ENCODE measurements at regions not wholly inside any gene's neighbourhood (a gene's known extent, or its start where the extent isn't known, plus 50 kb on each side); places are given as distances from the start of the nearest gene placed in this dataset.

- Histone ChIP-seq H3K4me3 (ENCODE audit: low read depth in 1 of 2, low read length in 2 of 2) (no peak overlapping the region), H3K9me3 (ENCODE audit: low read length) (no peaks in the 10 kb centered on the region), H3K27me3 (ENCODE audit: control insufficient read depth in 1 of 2, insufficient read depth in 2 of 2, low read length in 2 of 2) (no peaks in the 10 kb centered on the region), H3K27ac (ENCODE audit: low read depth, low read length) (no peak overlapping the region), H3K36me3 (ENCODE audit: insufficient read depth, low read length) (no peaks in the 10 kb centered on the region), H3K9ac (ENCODE audit: low read length) (no peak overlapping the region), H3K4me1 (ENCODE audit: insufficient read depth, low read length) (no peaks in the 10 kb centered on the region)
Observed at GRCh38 chr1:14296795-14297194, 301.7 kb upstream of the KAZN start.

GRCh38 chr1:14297356-14297755 lies 301.1 kb upstream of the KAZN start:
- H3K4me3 ChIP-seq (ENCODE audit: low read depth in 1 of 2, low read length in 2 of 2), result no peak overlapping the region
- no peaks in the 10 kb centered on the region for H3K4me1 ChIP-seq (ENCODE audit: insufficient read depth, low read length)
- H3K9ac ChIP-seq (ENCODE audit: low read length), result no peak overlapping the region
- H3K36me3 ChIP-seq (ENCODE audit: insufficient read depth, low read length), result no peaks in the 10 kb centered on the region
- H3K27me3 ChIP-seq (ENCODE audit: control insufficient read depth in 1 of 2, insufficient read depth in 2 of 2, low read length in 2 of 2), result no peaks in the 10 kb centered on the region
- no peaks in the 10 kb centered on the region for H3K9me3 ChIP-seq (ENCODE audit: low read length)
- H3K27ac ChIP-seq (ENCODE audit: low read depth, low read length), result no peak overlapping the region

GRCh38 chr1:14298806-14299205 lies 299.7 kb upstream of the KAZN start:
- H3K9me3 ChIP-seq (ENCODE audit: low read length), result no peaks in the 10 kb centered on the region
- H3K4me1 ChIP-seq (ENCODE audit: insufficient read depth, low read length), result no peaks in the 10 kb centered on the region
- H3K27ac ChIP-seq (ENCODE audit: low read depth, low read length), result no peak overlapping the region

GRCh38 chr1:14300991-14301703 lies 297.3 kb upstream of the KAZN start:
- no peaks in the 10 kb centered on the region for H3K27me3 ChIP-seq (ENCODE audit: control insufficient read depth in 1 of 2, insufficient read depth in 2 of 2, low read length in 2 of 2)
- no peak overlapping the region for H3K27ac ChIP-seq (ENCODE audit: low read depth, low read length)
- peaks cover 14% of the 10 kb centered on the region for H3K4me1 ChIP-seq (ENCODE audit: insufficient read depth, low read length)
- H3K4me3 ChIP-seq (ENCODE audit: low read depth in 1 of 2, low read length in 2 of 2), result no peak overlapping the region
- H3K9me3 ChIP-seq (ENCODE audit: low read length), result no peaks in the 10 kb centered on the region
- no peaks in the 10 kb centered on the region for H3K36me3 ChIP-seq (ENCODE audit: insufficient read depth, low read length)
- no peak overlapping the region for H3K9ac ChIP-seq (ENCODE audit: low read length)

More at GRCh38 chr1:14298806-14299205, 299.7 kb upstream of the KAZN start:
- H3K27me3 ChIP-seq (ENCODE audit: control insufficient read depth in 1 of 2, insufficient read depth in 2 of 2, low read length in 2 of 2), result no peaks in the 10 kb centered on the region
- no peak overlapping the region for H3K4me3 ChIP-seq (ENCODE audit: low read depth in 1 of 2, low read length in 2 of 2)
- no peak overlapping the region for H3K9ac ChIP-seq (ENCODE audit: low read length)
- no peaks in the 10 kb centered on the region for H3K36me3 ChIP-seq (ENCODE audit: insufficient read depth, low read length)

GRCh38 chr1:14301704-14302024 lies 296.8 kb upstream of the KAZN start:
- no peaks in the 10 kb centered on the region for H3K27me3 ChIP-seq (ENCODE audit: control insufficient read depth in 1 of 2, insufficient read depth in 2 of 2, low read length in 2 of 2)
- peaks cover 14% of the 10 kb centered on the region for H3K4me1 ChIP-seq (ENCODE audit: insufficient read depth, low read length)
- no peak overlapping the region for H3K9ac ChIP-seq (ENCODE audit: low read length)
- no peak overlapping the region for H3K27ac ChIP-seq (ENCODE audit: low read depth, low read length)
- H3K4me3 ChIP-seq (ENCODE audit: low read depth in 1 of 2, low read length in 2 of 2), result no peak overlapping the region
- no peaks in the 10 kb centered on the region for H3K36me3 ChIP-seq (ENCODE audit: insufficient read depth, low read length)
- no peaks in the 10 kb centered on the region for H3K9me3 ChIP-seq (ENCODE audit: low read length)

GRCh38 chr1:14302025-14302424 lies 296.5 kb upstream of the KAZN start:
- peaks cover 14% of the 10 kb centered on the region for H3K4me1 ChIP-seq (ENCODE audit: insufficient read depth, low read length)
- H3K27ac ChIP-seq (ENCODE audit: low read depth, low read length), result no peak overlapping the region

GRCh38 chr1:14303011-14303410 lies 295.5 kb upstream of the KAZN start:
- Histone ChIP-seq H3K4me3 (ENCODE audit: low read depth in 1 of 2, low read length in 2 of 2) (no peak overlapping the region), H3K27ac (ENCODE audit: low read depth, low read length) (no peak overlapping the region), H3K9ac (ENCODE audit: low read length) (no peak overlapping the region), H3K9me3 (ENCODE audit: low read length) (no peaks in the 10 kb centered on the region), H3K27me3 (ENCODE audit: control insufficient read depth in 1 of 2, insufficient read depth in 2 of 2, low read length in 2 of 2) (no peaks in the 10 kb centered on the region), H3K36me3 (ENCODE audit: insufficient read depth, low read length) (no peaks in the 10 kb centered on the region), H3K4me1 (ENCODE audit: insufficient read depth, low read length) (peaks cover 14% of the 10 kb centered on the region)

More at GRCh38 chr1:14302025-14302424, 296.5 kb upstream of the KAZN start:
- Histone ChIP-seq H3K9me3 (ENCODE audit: low read length) (no peaks in the 10 kb centered on the region), H3K27me3 (ENCODE audit: control insufficient read depth in 1 of 2, insufficient read depth in 2 of 2, low read length in 2 of 2) (no peaks in the 10 kb centered on the region), H3K4me3 (ENCODE audit: low read depth in 1 of 2, low read length in 2 of 2) (no peak overlapping the region), H3K9ac (ENCODE audit: low read length) (no peak overlapping the region), H3K36me3 (ENCODE audit: insufficient read depth, low read length) (no peaks in the 10 kb centered on the region)

GRCh38 chr1:14304381-14304865 lies 294.1 kb upstream of the KAZN start:
- Histone ChIP-seq H3K9ac (ENCODE audit: low read length) (no peak overlapping the region), H3K27me3 (ENCODE audit: control insufficient read depth in 1 of 2, insufficient read depth in 2 of 2, low read length in 2 of 2) (no peaks in the 10 kb centered on the region), H3K4me1 (ENCODE audit: insufficient read depth, low read length) (peaks cover 14% of the 10 kb centered on the region), H3K4me3 (ENCODE audit: low read depth in 1 of 2, low read length in 2 of 2) (no peak overlapping the region), H3K9me3 (ENCODE audit: low read length) (no peaks in the 10 kb centered on the region), H3K36me3 (ENCODE audit: insufficient read depth, low read length) (no peaks in the 10 kb centered on the region), H3K27ac (ENCODE audit: low read depth, low read length) (no peak overlapping the region)

GRCh38 chr1:14308460-14308859 lies 290.0 kb upstream of the KAZN start:
- no peaks in the 10 kb centered on the region for H3K27me3 ChIP-seq (ENCODE audit: control insufficient read depth in 1 of 2, insufficient read depth in 2 of 2, low read length in 2 of 2)
- H3K9me3 ChIP-seq (ENCODE audit: low read length), result no peaks in the 10 kb centered on the region
- no peaks in the 10 kb centered on the region for H3K36me3 ChIP-seq (ENCODE audit: insufficient read depth, low read length)
- no peak overlapping the region for H3K4me3 ChIP-seq (ENCODE audit: low read depth in 1 of 2, low read length in 2 of 2)
- H3K9ac ChIP-seq (ENCODE audit: low read length), result no peak overlapping the region
- peaks cover 14% of the 10 kb centered on the region for H3K4me1 ChIP-seq (ENCODE audit: insufficient read depth, low read length)
- no peak overlapping the region for H3K27ac ChIP-seq (ENCODE audit: low read depth, low read length)

GRCh38 chr1:14309984-14310383 lies 288.5 kb upstream of the KAZN start:
- no peaks in the 10 kb centered on the region for H3K36me3 ChIP-seq (ENCODE audit: insufficient read depth, low read length)
- no peaks in the 10 kb centered on the region for H3K9me3 ChIP-seq (ENCODE audit: low read length)
- H3K27me3 ChIP-seq (ENCODE audit: control insufficient read depth in 1 of 2, insufficient read depth in 2 of 2, low read length in 2 of 2), result no peaks in the 10 kb centered on the region
- H3K4me3 ChIP-seq (ENCODE audit: low read depth in 1 of 2, low read length in 2 of 2), result no peak overlapping the region
- H3K9ac ChIP-seq (ENCODE audit: low read length), result no peak overlapping the region
- H3K4me1 ChIP-seq (ENCODE audit: insufficient read depth, low read length), result peaks cover 6% of the 10 kb centered on the region
- H3K27ac ChIP-seq (ENCODE audit: low read depth, low read length), result no peak overlapping the region

GRCh38 chr1:14310476-14310875 lies 288.0 kb upstream of the KAZN start:
- no peak overlapping the region for H3K4me3 ChIP-seq (ENCODE audit: low read depth in 1 of 2, low read length in 2 of 2)
- peaks cover 1% of the 10 kb centered on the region for H3K4me1 ChIP-seq (ENCODE audit: insufficient read depth, low read length)
- no peak overlapping the region for H3K27ac ChIP-seq (ENCODE audit: low read depth, low read length)
- no peaks in the 10 kb centered on the region for H3K36me3 ChIP-seq (ENCODE audit: insufficient read depth, low read length)
- no peaks in the 10 kb centered on the region for H3K27me3 ChIP-seq (ENCODE audit: control insufficient read depth in 1 of 2, insufficient read depth in 2 of 2, low read length in 2 of 2)
- no peaks in the 10 kb centered on the region for H3K9me3 ChIP-seq (ENCODE audit: low read length)
- H3K9ac ChIP-seq (ENCODE audit: low read length), result no peak overlapping the region

- H3K9ac ChIP-seq (ENCODE audit: low read length), result no peak overlapping the region
- no peak overlapping the region for H3K4me3 ChIP-seq (ENCODE audit: low read depth in 1 of 2, low read length in 2 of 2)
- no peaks in the 10 kb centered on the region for H3K9me3 ChIP-seq (ENCODE audit: low read length)
Observed at GRCh38 chr1:14313731-14314431, 284.6 kb upstream of the KAZN start.

More at GRCh38 chr1:14313731-14314431, 284.6 kb upstream of the KAZN start:
- Histone ChIP-seq H3K36me3 (ENCODE audit: insufficient read depth, low read length) (no peaks in the 10 kb centered on the region), H3K4me1 (ENCODE audit: insufficient read depth, low read length) (no peaks in the 10 kb centered on the region), H3K27ac (ENCODE audit: low read depth, low read length) (no peak overlapping the region), H3K27me3 (ENCODE audit: control insufficient read depth in 1 of 2, insufficient read depth in 2 of 2, low read length in 2 of 2) (no peaks in the 10 kb centered on the region)
